Smooth muscle cell (in vitro differentiated cells): ENCODE measurements at regions not wholly inside any gene's neighbourhood (a gene's known extent, or its start where the extent isn't known, plus 50 kb on each side); places are given as distances from the start of the nearest gene placed in this dataset.

Experiments
- DNase-seq: peaks from one replicate; lab custom pipeline; 2025; ENCODE audit not compliant: unreplicated experiment; lab: John Stamatoyannopoulos, UW
- H2AFZ ChIP-seq: fragments of 200-600 bp; sonication (generic); 2 replicates; pipeline ENCODE4 v1.6.0; 2016; ENCODE audit warnings: antibody characterized with exemption, low read depth, mild to moderate bottlenecking
- H3F3A ChIP-seq: fragments of 200-600 bp; sonication (generic); 2 replicates; pipeline ENCODE4 v1.6.0; 2017; ENCODE audit warnings: antibody characterized with exemption, low read depth
- H3K27ac ChIP-seq: fragments of 200-600 bp; sonication (generic); 2 replicates; pipeline ENCODE4 v1.5.1; 2016; ENCODE audit warnings: low read depth, mild to moderate bottlenecking
- H3K27me3 ChIP-seq: fragments of 200-600 bp; sonication (generic); 2 replicates; pipeline ENCODE4 v1.6.1; 2016; ENCODE audit warnings: low read depth, mild to moderate bottlenecking
- H3K36me3 ChIP-seq: fragments of 200-600 bp; sonication (generic); 2 replicates; pipeline ENCODE4 v1.5.1; 2016; ENCODE audit warnings: low read depth
- H3K4me1 ChIP-seq: fragments of 200-600 bp; sonication (generic); 2 replicates; pipeline ENCODE4 v1.5.1; 2016; ENCODE audit warnings: low read depth
- H3K4me2 ChIP-seq: fragments of 200-600 bp; sonication (generic); 2 replicates; pipeline ENCODE4 v1.6.0; 2016; ENCODE audit warnings: mild to moderate bottlenecking
- H3K4me3 ChIP-seq: fragments of 200-600 bp; sonication (generic); 2 replicates; pipeline ENCODE4 v1.5.1; 2016; ENCODE audit warnings: mild to moderate bottlenecking
- H3K79me2 ChIP-seq: fragments of 200-600 bp; sonication (generic); 2 replicates; pipeline ENCODE4 v1.6.0; 2016; ENCODE audit warnings: low read depth, mild to moderate bottlenecking
- H3K9ac ChIP-seq: fragments of 200-600 bp; sonication (generic); 2 replicates; pipeline ENCODE4 v1.6.0; 2016; ENCODE audit warnings: low read depth
- H3K9me3 ChIP-seq: fragments of 200-600 bp; sonication (generic); replicated peaks from 2 replicates; pipeline ENCODE4 v1.5.1; 2016; ENCODE audit warnings: low read depth
- H4K20me1 ChIP-seq: fragments of 200-600 bp; sonication (generic); 2 replicates; pipeline ENCODE4 v1.6.0; 2016; ENCODE audit warnings: low read depth
- WGBS: methylation state at CpG from one replicate; pipeline ENCODE4 v1.1.7; 2016; ENCODE audit warnings: low lambda C conversion rate; 5-methylcytosine and 5-hydroxymethylcytosine counted together
- TF ChIP-seq, protein P1 (sequence below): fragments of 200-600 bp; sonication (generic); IDR thresholded peaks from 2 replicates; pipeline ENCODE4 v1.5.1; 2017; ENCODE audit warnings: borderline replicate concordance, mild to moderate bottlenecking, antibody characterized with exemption; ENCODE audit not compliant: insufficient read depth, poor library complexity, severe bottlenecking

DNA sequence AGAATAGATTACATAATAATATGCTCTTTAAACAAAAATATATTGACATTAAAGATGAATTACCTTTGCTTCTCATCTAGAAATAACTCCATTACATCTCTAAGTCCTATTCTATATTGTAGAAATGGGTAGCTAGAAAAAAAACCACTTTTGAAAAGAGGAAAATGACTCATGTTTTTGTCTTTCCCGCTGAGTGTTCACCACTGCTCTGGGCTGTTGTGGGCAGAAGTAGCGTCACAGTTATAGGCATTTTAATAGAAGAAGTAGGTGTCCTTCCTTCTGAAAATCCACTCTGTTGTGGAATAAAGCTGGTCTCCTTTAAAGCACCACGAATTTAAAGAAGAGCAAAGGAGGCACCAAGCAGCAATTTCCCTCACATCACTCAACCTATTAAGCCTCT lies 117.6 kb upstream of the NFE2L3 start:
- H3K9me3 ChIP-seq, result no peaks in the 10 kb centered on the region
- H3K4me1 ChIP-seq, result no peaks in the 10 kb centered on the region
- H3K27ac ChIP-seq, result no peak overlapping the region
- H3K27me3 ChIP-seq, result peaks cover 9% of the 10 kb centered on the region
- H3K79me2 ChIP-seq, result no peaks in the 10 kb centered on the region
- no peak for DNase-seq
- no peaks in the 10 kb centered on the region for H4K20me1 ChIP-seq
- H3K4me2 ChIP-seq, result no peak overlapping the region
- H3K4me3 ChIP-seq, result no peak overlapping the region
- H2AFZ ChIP-seq, result no peak overlapping the region
- no peaks in the 10 kb centered on the region for H3K36me3 ChIP-seq
- H3K9ac ChIP-seq, result no peak overlapping the region
- 52% methylated on average over 3 of the region's 3 CpGs for WGBS
- no peaks in the 10 kb centered on the region for H3F3A ChIP-seq
- TF ChIP-seq, protein P1, sequence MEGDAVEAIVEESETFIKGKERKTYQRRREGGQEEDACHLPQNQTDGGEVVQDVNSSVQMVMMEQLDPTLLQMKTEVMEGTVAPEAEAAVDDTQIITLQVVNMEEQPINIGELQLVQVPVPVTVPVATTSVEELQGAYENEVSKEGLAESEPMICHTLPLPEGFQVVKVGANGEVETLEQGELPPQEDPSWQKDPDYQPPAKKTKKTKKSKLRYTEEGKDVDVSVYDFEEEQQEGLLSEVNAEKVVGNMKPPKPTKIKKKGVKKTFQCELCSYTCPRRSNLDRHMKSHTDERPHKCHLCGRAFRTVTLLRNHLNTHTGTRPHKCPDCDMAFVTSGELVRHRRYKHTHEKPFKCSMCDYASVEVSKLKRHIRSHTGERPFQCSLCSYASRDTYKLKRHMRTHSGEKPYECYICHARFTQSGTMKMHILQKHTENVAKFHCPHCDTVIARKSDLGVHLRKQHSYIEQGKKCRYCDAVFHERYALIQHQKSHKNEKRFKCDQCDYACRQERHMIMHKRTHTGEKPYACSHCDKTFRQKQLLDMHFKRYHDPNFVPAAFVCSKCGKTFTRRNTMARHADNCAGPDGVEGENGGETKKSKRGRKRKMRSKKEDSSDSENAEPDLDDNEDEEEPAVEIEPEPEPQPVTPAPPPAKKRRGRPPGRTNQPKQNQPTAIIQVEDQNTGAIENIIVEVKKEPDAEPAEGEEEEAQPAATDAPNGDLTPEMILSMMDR, result no peak

DNA sequence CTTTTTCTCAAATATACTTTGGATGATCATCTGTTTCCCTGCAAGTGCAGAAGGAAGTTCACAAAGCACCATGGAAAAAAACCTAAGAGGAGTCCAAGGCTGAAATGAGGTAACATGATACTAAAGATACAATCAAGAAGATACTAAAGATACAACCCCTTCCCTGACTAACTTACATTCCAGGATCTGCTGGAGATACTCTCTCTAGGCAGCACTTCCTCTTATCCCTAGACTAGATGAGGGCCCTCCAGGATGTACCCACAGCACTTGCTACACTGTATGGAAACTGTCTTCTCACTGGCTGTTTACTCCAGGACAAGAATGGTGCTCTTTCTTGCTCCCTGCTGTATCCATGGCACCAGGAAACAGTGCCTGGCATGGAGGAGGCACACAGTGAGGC lies 116.4 kb upstream of the NFE2L3 start:
- no peaks in the 10 kb centered on the region for H3F3A ChIP-seq
- no peaks in the 10 kb centered on the region for H3K79me2 ChIP-seq
- H3K27me3 ChIP-seq, result peaks cover 9% of the 10 kb centered on the region
- DNase-seq, result no peak
- H4K20me1 ChIP-seq, result no peaks in the 10 kb centered on the region
- H3K4me2 ChIP-seq, result no peak overlapping the region
- TF ChIP-seq, protein P1, result no peak
- no peaks in the 10 kb centered on the region for H3K4me1 ChIP-seq
- no peaks in the 10 kb centered on the region for H3K36me3 ChIP-seq
- H3K9me3 ChIP-seq, result no peaks in the 10 kb centered on the region
- no peak overlapping the region for H3K27ac ChIP-seq
- no peak overlapping the region for H3K9ac ChIP-seq
- no peak overlapping the region for H2AFZ ChIP-seq
- H3K4me3 ChIP-seq, result no peak overlapping the region

DNA sequence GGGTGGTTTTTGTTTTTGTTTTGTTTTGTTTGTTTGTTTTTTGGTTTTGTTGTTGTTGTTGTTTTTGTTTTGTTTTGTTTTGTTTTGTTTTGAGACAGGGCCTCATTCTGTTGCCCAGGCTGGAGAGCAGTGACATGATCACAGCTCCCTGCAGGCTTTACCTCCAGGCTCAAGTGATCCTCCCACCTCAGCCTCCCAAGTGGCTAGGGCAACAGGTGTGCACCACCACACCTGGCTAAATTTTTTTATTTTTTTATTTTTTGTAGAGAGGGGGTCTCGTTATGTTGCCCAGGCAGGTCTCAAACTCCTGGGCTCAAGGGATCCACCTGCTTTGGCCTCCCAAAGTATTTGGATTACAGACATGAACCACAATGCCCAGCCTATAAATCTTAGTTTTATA lies 115.9 kb upstream of the NFE2L3 start:
- Histone ChIP-seq H3F3A (no peaks in the 10 kb centered on the region), H3K4me2 (no peak overlapping the region), H3K27me3 (peaks cover 9% of the 10 kb centered on the region), H3K36me3 (no peaks in the 10 kb centered on the region), H3K27ac (no peak overlapping the region), H3K79me2 (no peaks in the 10 kb centered on the region), H3K9me3 (no peaks in the 10 kb centered on the region), H3K4me3 (no peak overlapping the region), H3K4me1 (no peaks in the 10 kb centered on the region), H2AFZ (no peak overlapping the region), H3K9ac (no peak overlapping the region), H4K20me1 (no peaks in the 10 kb centered on the region)
- TF ChIP-seq, protein P1, result no peak
- 91% methylated on average over 1 of the region's 1 CpG for WGBS
- no peak for DNase-seq

DNA sequence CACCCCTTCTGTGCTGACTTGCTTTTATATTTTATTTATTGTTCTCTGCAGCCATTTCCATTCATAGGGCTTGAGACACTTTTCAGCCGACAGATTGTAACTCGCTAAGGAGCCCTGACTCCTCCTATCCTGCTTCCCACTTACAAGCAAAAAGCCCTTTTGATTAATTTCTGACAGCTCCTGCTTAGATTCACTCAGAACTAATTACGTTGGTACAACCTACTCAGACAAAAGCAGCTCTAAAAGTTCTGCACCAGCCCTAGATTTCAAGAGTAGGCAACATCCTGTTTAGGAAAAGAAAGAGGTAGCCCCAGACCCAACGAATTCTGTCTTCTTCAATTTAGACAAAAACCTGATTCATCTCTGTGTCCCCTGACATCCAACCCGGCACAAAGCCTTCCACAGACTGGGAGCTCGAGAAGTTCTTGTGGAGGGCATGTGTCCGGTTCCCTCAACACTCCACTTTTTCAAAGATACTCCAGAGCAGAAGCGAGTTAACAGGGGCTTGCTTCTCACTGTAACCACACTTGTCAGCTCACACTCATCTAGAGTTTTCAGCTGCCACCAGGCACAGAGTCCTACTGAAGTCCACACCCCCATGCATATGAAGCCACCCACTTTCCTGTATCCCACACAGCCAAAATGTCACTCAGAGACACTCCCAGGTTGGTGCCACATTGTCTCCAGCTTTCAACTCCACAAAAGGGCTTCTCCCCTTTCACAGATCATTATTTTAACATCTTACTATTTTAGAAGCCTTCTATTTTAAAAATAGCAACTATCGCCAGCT lies 113.6 kb upstream of the NFE2L3 start:
- Histone ChIP-seq H3F3A (no peaks in the 10 kb centered on the region), H3K36me3 (no peaks in the 10 kb centered on the region), H3K79me2 (no peaks in the 10 kb centered on the region), H3K4me3 (no peak overlapping the region), H3K27me3 (peaks cover 9% of the 10 kb centered on the region), H4K20me1 (no peaks in the 10 kb centered on the region), H3K4me2 (no peak overlapping the region), H3K9me3 (no peaks in the 10 kb centered on the region), H3K27ac (no peak overlapping the region), H3K9ac (no peak overlapping the region), H2AFZ (no peak overlapping the region), H3K4me1 (no peaks in the 10 kb centered on the region)
- no peak for DNase-seq
- 85% methylated on average over 9 of the region's 9 CpGs for WGBS
- TF ChIP-seq, protein P1, result no peak
